Esophagus squamous epithelium (tissue), 4 donors: ENCODE measurements at regions not wholly inside any gene's neighbourhood (a gene's known extent, or its start where the extent isn't known, plus 50 kb on each side); places are given as distances from the start of the nearest gene placed in this dataset.

Source experiments
- small RNA-seq, 4 donors: library from RNA; depleted of rRNA; stranded (forward); fragments of <200 nt; gene quantifications; one replicate each; pipeline ENCODE3, GENCODE V24; 2016

Small RNA genes in the stretch of these regions (small RNA-seq; reads per million reads assigned to genes)
- 0 reads per million in 4 donors for gene RF00401
- gene RNU6-109P: 0 reads per million in 4 donors
